ENCODE measurements at regions not wholly inside any gene's neighbourhood (a gene's known extent, or its start where the extent isn't known, plus 50 kb on each side); places are given as distances from the start of the nearest gene placed in this dataset.

DNA sequence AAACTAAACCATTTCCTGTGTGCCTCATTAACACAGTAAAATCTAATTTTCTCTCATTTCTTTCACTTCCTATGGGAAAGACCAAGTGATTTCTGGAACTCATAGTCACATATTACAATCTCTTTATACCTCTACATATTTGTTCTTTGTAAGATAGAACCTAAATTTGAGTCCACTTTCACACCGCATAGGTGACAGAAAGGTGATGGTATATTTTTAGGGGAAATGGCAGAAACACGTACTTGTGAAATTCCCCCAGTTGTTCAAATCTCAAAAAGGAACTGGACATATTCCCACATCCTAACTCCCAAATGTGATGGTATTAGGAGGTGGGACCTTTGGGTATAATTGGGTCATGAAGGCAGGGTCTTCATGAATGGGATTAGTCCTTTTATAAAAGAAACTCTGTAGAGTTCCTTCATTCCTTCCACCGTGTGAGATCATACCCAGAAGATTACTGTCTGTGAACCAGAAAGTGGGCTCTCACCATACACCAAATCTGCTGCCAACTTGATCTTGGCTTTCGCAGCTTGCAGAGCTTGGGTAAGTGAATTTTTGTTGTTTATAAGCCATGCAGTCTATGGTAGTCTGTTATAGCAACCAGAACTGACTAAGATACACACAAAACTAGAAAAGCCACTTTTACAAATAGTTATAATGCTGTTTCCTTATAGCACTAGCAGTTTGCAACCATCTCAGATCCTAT lies 542.1 kb downstream of the DSC3 start:
- TF ChIP-seq, protein P1, sequence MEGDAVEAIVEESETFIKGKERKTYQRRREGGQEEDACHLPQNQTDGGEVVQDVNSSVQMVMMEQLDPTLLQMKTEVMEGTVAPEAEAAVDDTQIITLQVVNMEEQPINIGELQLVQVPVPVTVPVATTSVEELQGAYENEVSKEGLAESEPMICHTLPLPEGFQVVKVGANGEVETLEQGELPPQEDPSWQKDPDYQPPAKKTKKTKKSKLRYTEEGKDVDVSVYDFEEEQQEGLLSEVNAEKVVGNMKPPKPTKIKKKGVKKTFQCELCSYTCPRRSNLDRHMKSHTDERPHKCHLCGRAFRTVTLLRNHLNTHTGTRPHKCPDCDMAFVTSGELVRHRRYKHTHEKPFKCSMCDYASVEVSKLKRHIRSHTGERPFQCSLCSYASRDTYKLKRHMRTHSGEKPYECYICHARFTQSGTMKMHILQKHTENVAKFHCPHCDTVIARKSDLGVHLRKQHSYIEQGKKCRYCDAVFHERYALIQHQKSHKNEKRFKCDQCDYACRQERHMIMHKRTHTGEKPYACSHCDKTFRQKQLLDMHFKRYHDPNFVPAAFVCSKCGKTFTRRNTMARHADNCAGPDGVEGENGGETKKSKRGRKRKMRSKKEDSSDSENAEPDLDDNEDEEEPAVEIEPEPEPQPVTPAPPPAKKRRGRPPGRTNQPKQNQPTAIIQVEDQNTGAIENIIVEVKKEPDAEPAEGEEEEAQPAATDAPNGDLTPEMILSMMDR (IDR thresholded peaks at IDR 0.05; ENCODE audit: borderline replicate concordance, insufficient read depth, low read depth, low read length) = no peak
- H3K4me3 ChIP-seq (ENCODE audit: low read depth, low read length) = no peak overlapping the region

DNA sequence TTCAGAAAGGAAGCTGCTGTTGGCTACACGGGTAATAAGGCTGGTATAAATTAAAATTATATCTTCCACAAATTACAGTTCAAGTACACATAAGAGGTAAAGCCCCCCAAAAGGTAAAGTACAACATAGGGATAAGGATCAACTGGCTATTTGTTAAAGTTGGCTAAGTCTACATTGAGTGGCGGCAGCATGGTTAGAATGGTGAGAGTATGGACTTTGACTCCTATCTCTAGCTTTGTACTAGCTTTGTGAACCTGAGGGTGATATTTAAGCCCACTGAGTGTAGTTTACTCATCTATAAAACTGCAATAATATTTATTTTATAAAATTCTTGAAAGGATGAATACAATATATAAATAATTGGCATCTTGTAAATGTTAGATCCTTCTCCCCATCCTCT lies 542.8 kb downstream of the DSC3 start:
- TF ChIP-seq, protein P1 (IDR thresholded peaks at IDR 0.05; ENCODE audit: borderline replicate concordance, insufficient read depth, low read depth, low read length) = no peak
- H3K4me3 ChIP-seq (ENCODE audit: low read depth, low read length) = no peak overlapping the region

DNA sequence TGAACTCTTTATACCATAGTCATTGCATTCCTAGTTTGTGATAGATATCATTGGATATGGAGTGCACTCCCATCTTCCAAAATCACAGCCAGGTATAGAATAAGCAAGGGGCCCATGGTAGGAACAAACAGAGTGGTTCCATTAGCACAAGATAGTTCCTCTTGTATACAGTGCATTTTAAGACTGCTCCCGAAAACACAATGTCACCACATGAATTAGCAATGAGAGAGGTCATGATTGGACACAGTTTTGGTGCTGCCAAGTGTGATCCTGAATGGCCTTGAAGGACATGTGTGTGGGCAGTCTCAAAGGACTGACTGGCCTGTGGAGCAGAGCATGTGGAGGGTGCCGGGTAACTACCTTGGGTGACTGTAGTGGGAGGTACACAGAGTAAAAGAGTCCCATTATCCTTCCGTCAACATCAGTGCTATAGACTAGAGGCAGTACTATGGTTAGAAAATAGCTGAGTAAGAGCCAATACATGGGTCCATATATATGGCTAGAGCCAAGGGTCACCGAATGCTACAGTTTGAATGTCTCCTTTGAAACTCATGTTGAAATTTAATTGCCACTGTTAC lies 549.9 kb downstream of the DSC3 start:
- H3K4me3 ChIP-seq (ENCODE audit: low read depth, low read length) = no peak overlapping the region

DNA sequence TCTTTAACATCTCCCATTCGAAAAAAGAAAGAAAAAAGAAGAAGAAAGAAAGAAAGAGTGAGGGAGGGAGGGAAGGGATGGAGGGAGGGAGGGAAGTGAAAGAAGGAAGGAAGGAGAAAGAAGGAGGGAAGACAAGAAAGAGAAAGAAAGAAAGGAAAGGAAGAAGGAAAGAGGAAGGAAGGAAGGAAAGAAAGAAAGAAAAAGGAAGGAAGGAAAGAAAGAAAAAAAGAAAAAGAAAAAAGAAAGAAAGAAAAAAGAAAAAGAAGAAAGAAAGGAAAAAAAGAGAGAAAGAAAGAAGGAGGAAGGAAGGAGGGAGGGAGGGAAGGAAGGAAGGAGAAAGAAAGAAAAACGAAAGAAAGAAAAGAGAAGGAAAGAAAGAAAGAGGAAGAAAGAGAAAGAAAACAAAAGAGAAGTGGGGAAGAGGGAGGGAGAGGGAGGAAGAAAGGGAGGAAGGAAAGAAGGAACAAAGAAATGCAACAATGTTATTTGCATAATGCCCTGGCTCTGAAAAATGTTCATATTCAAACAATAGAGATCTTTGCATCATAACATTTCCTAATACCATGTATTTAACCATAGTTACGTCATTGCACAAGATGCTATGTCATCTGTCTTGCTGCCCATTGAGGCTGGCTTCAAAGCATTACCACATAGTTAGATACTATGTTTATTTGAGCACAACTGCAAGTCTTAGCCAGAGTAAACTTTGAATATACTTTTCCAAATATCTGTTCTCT lies 550.6 kb downstream of the DSC3 start:
- H3K4me3 ChIP-seq (ENCODE audit: low read depth, low read length) = no peak overlapping the region
- TF ChIP-seq, protein P1 (IDR thresholded peaks at IDR 0.05; ENCODE audit: borderline replicate concordance, insufficient read depth, low read depth, low read length) = no peak

More for the DNA sequence above, 549.9 kb downstream of the DSC3 start:
- TF ChIP-seq, protein P1 (IDR thresholded peaks at IDR 0.05; ENCODE audit: borderline replicate concordance, insufficient read depth, low read depth, low read length) = no peak

DNA sequence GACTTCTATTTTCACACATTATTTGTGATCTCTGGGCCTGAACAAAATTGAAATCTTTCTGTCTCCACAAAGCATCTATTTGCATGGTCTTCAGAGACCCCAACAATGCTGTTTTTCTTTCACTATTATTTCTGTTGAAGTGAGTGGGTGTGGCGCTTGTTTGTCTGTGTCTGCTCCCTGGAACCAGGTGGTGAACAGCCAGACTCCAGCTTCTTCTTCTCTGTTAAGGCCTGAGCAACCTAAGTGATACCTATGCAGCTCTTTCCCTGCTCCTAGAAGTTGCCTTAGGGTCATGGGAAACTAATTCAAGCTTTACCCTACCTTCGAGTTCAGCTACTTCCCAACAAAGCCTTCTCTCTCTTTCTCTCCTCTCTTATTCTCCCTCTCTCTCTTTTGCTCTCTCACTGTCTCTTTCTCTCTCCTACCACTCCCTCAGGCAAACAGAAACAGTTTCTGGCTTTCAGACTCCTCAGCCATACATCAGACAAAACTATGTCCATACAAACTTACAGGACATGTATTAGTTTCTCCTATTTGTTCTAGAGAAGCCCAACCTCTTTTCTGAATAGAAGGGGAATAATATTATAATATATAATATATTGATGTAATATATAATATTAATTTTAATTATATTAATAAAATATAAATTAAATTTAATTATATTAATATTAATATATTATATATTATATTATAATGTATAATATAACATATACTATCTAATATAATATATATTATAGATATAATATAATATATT lies 552.5 kb downstream of the DSC3 start:
- TF ChIP-seq, protein P1 (IDR thresholded peaks at IDR 0.05; ENCODE audit: borderline replicate concordance, insufficient read depth, low read depth, low read length) = no peak
- no peak overlapping the region for H3K4me3 ChIP-seq (ENCODE audit: low read depth, low read length)

DNA sequence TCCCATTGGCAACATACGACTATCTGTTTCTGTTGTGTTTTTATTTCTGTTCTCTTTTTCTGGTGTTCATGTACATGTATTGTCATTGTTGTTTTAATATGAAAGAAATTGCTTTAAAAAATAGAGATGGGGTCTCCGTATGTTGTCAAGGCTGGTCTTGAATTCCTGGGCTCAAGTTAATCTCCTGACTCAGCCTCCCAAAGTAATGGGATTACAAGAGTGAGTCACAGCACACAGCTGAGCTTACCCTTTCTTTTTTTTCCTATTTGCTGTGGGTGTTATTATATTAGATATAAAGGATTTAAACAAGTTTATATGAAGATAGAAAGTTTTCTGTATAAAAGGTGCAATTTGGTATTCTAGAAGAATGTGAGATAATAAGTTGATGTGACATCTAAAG lies 554.6 kb downstream of the DSC3 start:
- TF ChIP-seq, protein P1 (IDR thresholded peaks at IDR 0.05; ENCODE audit: borderline replicate concordance, insufficient read depth, low read depth, low read length) = no peak
- H3K4me3 ChIP-seq (ENCODE audit: low read depth, low read length) = no peak overlapping the region

Measured in GM12875 (cell line).